ENCODE measurements at regions not wholly inside any gene's neighbourhood (a gene's known extent, or its start where the extent isn't known, plus 50 kb on each side); places are given as distances from the start of the nearest gene placed in this dataset.

GRCh38 chr6:137332637-137333280 is 113.6 kb upstream of the IFNGR1 start:
- no peaks in the 10 kb centered on the region for H3K4me1 ChIP-seq (ENCODE audit: control insufficient read depth in 1 of 2, insufficient read depth in 2 of 2, low read length in 2 of 2)
- DNase-seq (ENCODE audit: low read depth, low spot score) (no peak), ATAC-seq (no peak)
- H4K20me1 ChIP-seq (ENCODE audit: insufficient read depth): no peaks in the 10 kb centered on the region
- H2AFZ ChIP-seq (ENCODE audit: low read depth, low read length, poor library complexity, severe bottlenecking): no peak overlapping the region
- H3K9me3 ChIP-seq (ENCODE audit: control insufficient read depth in 1 of 2, insufficient read depth in 1 of 2, low read depth in 1 of 2, low read length in 2 of 2): no peaks in the 10 kb centered on the region
- H3K9ac ChIP-seq (ENCODE audit: low read length): no peak overlapping the region
- POLR2A ChIA-PET: no interaction called here
- H3K79me2 ChIP-seq (ENCODE audit: insufficient read depth, low read length): no peaks in the 10 kb centered on the region
- CTCF ChIA-PET: no interaction called here
- H3K36me3 ChIP-seq (ENCODE audit: control insufficient read depth in 1 of 2, insufficient read depth in 2 of 2, low read length in 2 of 2): no peaks in the 10 kb centered on the region
- TF ChIP-seq ATF3 (IDR thresholded peaks at IDR 0.05) (no peak), SIN3A (IDR thresholded peaks at IDR 0.05; ENCODE audit: low read depth) (no peak), ZBTB33 (IDR thresholded peaks at IDR 0.05; ENCODE audit: extremely low read depth, insufficient replicate concordance, low read length) (no peak), EZH2 (IDR thresholded peaks at IDR 0.05) (no peak), EZH2phosphoT487 (IDR thresholded peaks at IDR 0.05; ENCODE audit: borderline replicate concordance) (no peak), POLR2AphosphoS5 (IDR thresholded peaks at IDR 0.05; ENCODE audit: low read depth, low read length) (no peak)
- intact Hi-C loops (cut with micrococcal nuclease): no loop called here
- H3K4me3 ChIP-seq (replicated peaks in 1 of 2; ENCODE audit: low read depth in 1 of 2, low read length in 2 of 2): no peak overlapping the region
- no peak overlapping the region for H3K4me2 ChIP-seq (ENCODE audit: low read length)
- RAD21 ChIA-PET (ENCODE audit: low non-redundant PET in 1 of 2, low total read pairs in 2 of 2, uncharacterized antibody in 2 of 2, unreplicated experiment in 2 of 2): no interaction called here
- no peaks in the 10 kb centered on the region for H3K9me2 ChIP-seq (ENCODE audit: insufficient read depth)
- no TSS peak for BruUV-seq (replicated peaks)
- H3K27ac ChIP-seq (ENCODE audit: low read depth, low read length): no peak overlapping the region
- H3K27me3 ChIP-seq (ENCODE audit: insufficient read depth, low read length): no peaks in the 10 kb centered on the region

GRCh38 chr6:137323860-137324259 is 104.7 kb upstream of the IFNGR1 start:
- intact Hi-C loops (cut with micrococcal nuclease): no loop called here
- H3K36me3 ChIP-seq (ENCODE audit: control insufficient read depth in 1 of 2, insufficient read depth in 2 of 2, low read length in 2 of 2): no peaks in the 10 kb centered on the region
- no peaks in the 10 kb centered on the region for H4K20me1 ChIP-seq (ENCODE audit: insufficient read depth)
- H3K79me2 ChIP-seq (ENCODE audit: insufficient read depth, low read length): no peaks in the 10 kb centered on the region
- TF ChIP-seq REST (IDR thresholded peaks at IDR 0.05; ENCODE audit: low read depth) (no peak), CEBPB (IDR thresholded peaks at IDR 0.05; ENCODE audit: low read depth) (no peak), SP1 (IDR thresholded peaks at IDR 0.05; ENCODE audit: low read depth) (no peak), SRF (IDR thresholded peaks at IDR 0.05; ENCODE audit: low read depth) (no peak), ZNF274 (IDR thresholded peaks at IDR 0.05; ENCODE audit: low read depth, low read length) (no peak), YY1 (IDR thresholded peaks at IDR 0.05; ENCODE audit: extremely low read depth, insufficient replicate concordance, low read depth, low read length) (no peak), EGR1 (IDR thresholded peaks at IDR 0.05; ENCODE audit: low read depth) (no peak)
- H3K4me1 ChIP-seq (ENCODE audit: control insufficient read depth in 1 of 2, insufficient read depth in 2 of 2, low read length in 2 of 2): no peaks in the 10 kb centered on the region
- BruUV-seq (replicated peaks): no TSS peak
- H3K4me3 ChIP-seq (replicated peaks in 1 of 2; ENCODE audit: low read depth in 1 of 2, low read length in 2 of 2): no peak overlapping the region
- POLR2A ChIA-PET: no interaction called here
- peak overlapping the region; percentile 37 for H2AFZ ChIP-seq (ENCODE audit: low read depth, low read length, poor library complexity, severe bottlenecking)
- no peaks in the 10 kb centered on the region for H3K9me3 ChIP-seq (ENCODE audit: control insufficient read depth in 1 of 2, insufficient read depth in 1 of 2, low read depth in 1 of 2, low read length in 2 of 2)
- no peak overlapping the region for H3K9ac ChIP-seq (ENCODE audit: low read length)
- no peaks in the 10 kb centered on the region for H3K9me2 ChIP-seq (ENCODE audit: insufficient read depth)
- RAD21 ChIA-PET (ENCODE audit: low non-redundant PET in 1 of 2, low total read pairs in 2 of 2, uncharacterized antibody in 2 of 2, unreplicated experiment in 2 of 2): interaction anchor here in 1 of 2 experiments (0.5 kb wide), 1 partner anchor 325 kb away, joined by 3 read pairs; no protein-coding TSS in a partner anchor
- DNase-seq (ENCODE audit: low read depth, low spot score): no peak
- CTCF ChIA-PET: interaction anchor here (1.3 kb wide), 1 partner anchor 10 kb away, joined by 6 read pairs; no protein-coding TSS in a partner anchor
- H3K4me2 ChIP-seq (ENCODE audit: low read length): no peak overlapping the region
- H3K27ac ChIP-seq (ENCODE audit: low read depth, low read length): no peak overlapping the region
- no peaks in the 10 kb centered on the region for H3K27me3 ChIP-seq (ENCODE audit: insufficient read depth, low read length)
- ATAC-seq: peak; percentile 79
